ENCODE measurements at regions not wholly inside any gene's neighbourhood (a gene's known extent, or its start where the extent isn't known, plus 50 kb on each side); places are given as distances from the start of the nearest gene placed in this dataset.

DNA sequence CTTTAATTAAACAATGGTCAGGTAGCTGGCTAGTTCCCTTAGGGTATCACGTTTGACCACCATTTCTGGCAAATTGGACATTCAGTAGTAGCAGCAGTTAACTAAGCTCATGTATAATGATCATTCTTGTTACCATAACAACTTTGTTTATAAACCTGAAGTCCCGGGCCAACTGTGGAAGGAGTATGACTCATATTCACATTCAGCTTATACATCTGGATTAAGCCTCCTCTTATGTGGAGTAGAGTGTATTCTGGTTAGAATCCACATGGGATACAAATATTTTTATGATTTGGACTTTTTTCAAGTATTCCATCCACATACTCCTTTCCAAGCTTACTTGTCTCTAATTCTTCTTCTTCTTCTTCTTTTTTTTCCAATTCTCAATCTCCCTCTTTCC lies 70.3 kb upstream of the ZSWIM2 start:
- DNase-seq, result no peak

DNA sequence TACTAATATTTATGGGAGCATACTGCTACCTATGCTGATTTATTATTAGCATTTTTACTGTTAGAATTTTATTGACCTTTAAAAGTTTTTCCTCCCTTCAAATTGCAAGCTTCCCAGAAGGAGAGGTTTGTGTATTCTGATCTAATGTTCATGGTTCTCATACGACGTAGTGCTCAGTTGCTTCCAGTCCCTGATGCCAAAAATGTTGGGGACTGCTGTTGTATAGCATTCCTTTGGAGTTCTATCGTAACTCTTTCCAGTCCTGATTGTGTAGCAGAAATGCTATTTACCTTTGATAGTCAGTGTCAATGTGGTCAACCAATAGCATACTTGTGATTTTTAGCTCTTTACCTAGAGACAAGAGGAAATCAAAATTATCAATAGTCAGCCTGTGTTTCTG lies 69.5 kb upstream of the ZSWIM2 start:
- DNase-seq, result no peak

DNA sequence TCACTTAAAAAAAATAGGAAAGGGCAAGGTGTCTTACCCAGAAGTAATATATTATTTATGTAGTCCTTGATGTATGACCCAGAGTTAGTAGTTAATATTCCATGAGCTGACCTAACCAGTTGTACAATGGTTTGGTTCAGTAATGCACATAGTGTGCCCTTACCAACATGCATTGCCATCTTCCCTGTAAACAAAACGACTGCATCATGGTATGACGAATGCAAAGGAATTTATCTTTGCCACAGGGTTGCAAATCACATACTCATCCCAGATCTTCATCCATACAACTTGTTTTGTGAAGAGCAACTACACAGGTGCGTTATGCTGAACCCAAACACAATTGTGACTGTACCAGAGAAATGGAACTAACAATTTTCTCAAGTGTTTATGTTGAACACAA lies 68.9 kb upstream of the ZSWIM2 start:
- DNase-seq, result no peak

DNA sequence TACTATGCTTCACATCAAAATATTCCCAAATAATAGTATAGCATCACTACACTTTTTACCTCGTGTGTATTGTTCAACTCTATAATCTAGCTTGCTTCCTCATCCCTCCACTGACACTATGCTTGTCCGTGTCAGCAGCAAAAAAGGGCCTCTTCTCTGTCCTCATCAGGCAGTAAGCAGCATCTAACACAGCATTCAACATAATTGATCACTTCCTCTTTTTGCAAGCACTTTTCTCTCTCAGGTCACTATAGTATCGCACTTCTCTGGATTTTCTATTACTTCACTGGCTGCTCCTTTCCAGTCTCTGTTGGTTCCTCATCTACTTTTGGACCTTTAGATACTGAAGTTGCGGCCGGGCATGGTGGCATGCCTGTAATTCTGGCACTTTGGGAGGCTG lies 64.9 kb upstream of the ZSWIM2 start:
- peak; percentile 11 for DNase-seq

DNA sequence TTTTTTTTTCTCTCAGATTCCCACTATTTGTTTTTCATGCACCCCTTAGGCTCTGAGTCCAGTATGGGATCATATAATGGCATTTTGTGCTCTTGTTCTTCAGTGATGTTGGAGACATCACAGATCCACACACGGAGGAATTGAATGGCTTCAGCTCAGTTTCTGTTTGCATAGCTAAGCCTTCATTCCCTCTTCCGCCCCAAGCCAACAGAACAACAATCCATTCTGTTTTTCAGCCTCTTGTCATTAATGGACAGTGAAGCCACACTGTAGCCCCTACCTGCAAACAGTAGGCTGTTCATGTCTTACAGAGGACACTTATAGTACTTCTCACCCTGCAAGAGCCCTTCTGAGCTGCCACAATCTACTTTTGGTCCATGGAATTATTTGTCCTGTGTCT lies 64.0 kb upstream of the ZSWIM2 start:
- no peak for DNase-seq

DNA sequence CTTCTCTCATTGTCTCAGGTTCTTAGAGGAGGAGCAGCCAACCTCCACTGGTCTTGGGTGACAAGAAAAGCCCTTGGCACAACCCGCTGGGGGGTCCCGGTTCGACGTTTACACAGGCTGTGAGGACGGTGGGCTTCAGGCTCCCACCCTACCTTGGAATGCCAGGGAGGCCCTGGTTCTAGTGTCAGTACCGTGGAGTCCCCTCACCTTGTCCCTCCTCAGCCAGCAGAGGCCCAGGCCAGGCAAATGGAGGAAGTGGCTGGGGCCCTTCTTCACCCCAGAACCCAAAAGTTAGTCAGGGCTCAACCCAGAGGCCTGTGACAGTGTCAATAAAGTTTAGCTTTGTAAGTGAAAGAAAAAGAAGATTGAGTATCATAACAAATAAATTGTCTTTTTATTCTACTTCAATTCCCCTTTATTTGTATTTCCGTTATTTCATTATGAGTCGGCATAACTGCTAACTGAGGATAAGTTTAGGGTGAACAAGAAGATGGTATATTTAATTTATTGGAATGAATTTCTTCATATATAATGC lies 62.6 kb upstream of the ZSWIM2 start:
- no peak for DNase-seq

DNA sequence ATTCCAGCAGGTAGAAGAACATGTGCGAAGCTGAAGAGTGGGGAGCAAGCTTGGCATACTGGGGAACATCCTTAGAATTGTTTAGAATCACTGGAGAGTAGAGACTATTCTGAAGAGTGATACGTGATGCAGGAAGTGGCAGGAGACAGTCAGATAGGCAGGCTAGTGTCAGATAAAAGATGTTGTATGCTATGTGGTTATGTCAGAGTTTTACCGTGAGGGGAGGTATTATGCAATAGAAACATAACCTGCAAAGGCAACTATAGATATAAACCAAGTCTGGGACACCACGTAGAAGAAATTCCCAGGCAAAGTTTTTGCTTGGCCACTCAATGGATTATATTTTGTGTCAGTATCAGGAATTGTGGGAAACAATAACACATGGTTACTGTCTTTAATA lies 62.0 kb upstream of the ZSWIM2 start:
- DNase-seq, result no peak

DNA sequence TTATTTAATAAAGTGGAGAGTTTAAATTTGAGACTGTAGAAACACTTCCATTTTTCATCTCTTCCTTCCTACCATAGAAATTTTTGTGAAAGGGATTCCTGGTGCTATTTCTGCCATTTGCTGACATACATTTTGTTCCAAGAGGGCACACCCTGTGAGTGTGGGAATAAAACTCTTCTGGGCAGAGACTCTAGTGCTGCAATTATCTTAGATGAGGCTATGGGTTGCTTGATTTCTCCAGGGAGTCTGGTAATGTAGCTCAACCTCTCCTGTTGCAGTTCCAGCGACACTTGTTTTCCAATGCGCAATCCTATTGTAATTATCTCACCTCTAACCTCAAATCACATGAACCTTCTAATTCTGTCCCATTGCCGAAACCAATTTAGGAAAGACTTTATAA lies 60.1 kb upstream of the ZSWIM2 start:
- no peak for DNase-seq

DNA sequence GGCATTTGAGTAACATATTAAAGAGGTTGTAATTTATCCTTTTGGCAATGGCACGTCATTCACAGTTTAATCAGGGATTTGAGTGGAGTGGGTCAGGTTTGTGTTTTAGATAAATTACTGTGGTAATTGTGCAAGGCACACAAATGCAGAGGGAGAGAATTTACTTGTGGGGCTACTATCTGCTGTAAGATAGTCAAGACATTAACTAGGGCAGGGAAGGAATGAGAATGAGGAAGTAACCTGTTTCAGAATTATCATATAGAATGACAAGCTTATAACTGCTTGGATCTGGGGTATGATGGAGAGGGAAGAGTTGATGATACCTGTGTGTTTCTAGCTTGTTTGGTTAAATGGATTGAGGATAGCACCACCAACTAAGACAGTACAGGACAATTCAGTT lies 58.9 kb upstream of the ZSWIM2 start:
- DNase-seq, result peak; percentile 7

DNA sequence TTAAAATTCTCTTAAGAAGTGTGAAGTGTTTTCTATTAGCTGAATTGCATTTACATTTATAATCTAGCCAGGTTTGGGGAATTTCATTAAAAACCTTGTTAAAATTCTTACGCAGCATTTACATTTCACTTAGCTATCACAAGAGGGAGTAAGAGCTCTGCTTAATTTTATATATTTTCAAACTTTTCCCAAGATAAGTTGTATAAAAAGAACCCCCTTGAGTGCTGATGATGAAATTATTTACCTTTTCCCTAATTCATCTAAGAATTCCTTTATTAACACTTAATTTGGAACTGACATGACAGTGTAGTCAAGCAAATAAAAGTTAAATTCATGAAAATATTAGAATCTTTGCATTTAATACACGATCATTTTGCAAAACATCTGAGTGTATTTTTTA lies 54.2 kb upstream of the ZSWIM2 start:
- peak; percentile 10 for DNase-seq
